ENCODE measurements at regions not wholly inside any gene's neighbourhood (a gene's known extent, or its start where the extent isn't known, plus 50 kb on each side); places are given as distances from the start of the nearest gene placed in this dataset.

DNA sequence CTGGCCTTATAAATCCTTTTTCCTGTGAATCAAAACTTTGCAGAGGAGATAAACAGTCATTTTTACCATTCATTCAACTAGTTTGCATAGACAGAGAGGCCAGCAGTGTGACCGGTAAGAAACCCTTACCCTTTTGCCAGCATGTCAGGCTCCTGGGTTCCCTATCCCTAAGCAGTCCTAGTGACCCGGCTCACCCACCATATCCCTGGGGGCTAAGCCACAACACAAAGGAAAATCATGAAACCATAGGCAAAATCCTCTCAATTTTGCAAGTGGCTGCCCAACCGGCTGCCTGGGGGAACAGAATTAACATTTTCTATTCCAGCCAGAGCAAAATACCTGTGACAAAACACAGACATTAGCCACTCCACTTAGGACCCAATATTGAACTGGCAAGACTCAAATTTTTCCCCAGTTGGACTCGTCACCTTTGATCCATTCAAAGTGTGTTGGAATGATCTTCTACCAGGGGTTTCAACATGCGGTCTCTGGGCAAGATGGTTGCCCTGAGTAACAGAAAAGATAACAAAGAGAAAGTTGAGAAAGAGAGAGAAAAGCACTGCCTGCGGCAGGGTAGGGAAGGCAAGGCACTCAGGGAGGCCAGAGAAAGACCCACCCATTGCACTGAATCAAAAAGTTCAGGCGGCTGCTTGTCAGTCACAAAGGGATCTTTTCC, 174.8 kb upstream of the NAMPT start:
- Histone ChIP-seq H3K4me1 (ENCODE audit: low read depth) (no peaks in the 10 kb centered on the region), H3K4me3 (no peak overlapping the region), H3K9me3 (no peaks in the 10 kb centered on the region), H3K36me3 (ENCODE audit: low read depth) (no peaks in the 10 kb centered on the region)
- TF ChIP-seq, protein P1, sequence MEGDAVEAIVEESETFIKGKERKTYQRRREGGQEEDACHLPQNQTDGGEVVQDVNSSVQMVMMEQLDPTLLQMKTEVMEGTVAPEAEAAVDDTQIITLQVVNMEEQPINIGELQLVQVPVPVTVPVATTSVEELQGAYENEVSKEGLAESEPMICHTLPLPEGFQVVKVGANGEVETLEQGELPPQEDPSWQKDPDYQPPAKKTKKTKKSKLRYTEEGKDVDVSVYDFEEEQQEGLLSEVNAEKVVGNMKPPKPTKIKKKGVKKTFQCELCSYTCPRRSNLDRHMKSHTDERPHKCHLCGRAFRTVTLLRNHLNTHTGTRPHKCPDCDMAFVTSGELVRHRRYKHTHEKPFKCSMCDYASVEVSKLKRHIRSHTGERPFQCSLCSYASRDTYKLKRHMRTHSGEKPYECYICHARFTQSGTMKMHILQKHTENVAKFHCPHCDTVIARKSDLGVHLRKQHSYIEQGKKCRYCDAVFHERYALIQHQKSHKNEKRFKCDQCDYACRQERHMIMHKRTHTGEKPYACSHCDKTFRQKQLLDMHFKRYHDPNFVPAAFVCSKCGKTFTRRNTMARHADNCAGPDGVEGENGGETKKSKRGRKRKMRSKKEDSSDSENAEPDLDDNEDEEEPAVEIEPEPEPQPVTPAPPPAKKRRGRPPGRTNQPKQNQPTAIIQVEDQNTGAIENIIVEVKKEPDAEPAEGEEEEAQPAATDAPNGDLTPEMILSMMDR (IDR thresholded peaks at IDR 0.05), result no peak
- ATAC-seq (no peak), DNase-seq (no peak)
- intact Hi-C loops (cut with DNase I, micrococcal nuclease), result loop anchor here in 1 of 2 donors (5.0 kb wide), 1 partner anchor 282 kb away; no protein-coding TSS in a partner anchor

DNA sequence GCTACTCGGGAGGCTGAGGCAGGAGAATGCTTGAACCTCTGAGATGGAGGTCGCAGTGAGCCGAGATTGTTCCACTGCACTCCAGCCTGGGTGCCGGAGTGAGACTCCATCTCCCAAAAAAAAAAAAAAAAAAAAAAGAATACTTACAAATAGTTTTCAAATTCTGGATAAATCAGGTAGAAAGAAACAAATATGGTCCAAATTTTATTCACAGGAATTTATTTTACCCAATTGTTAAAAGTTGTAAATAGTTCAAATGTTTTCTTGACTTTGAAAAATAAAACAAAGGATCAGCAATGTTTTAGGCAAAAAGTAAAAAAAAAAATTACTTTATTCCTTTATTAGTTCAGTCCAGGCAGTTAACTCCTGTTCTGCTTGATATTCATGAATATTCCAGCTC, 172.9 kb upstream of the NAMPT start:
- intact Hi-C loops (cut with DNase I, micrococcal nuclease), result no loop called here
- TF ChIP-seq, protein P1 (IDR thresholded peaks at IDR 0.05), result no peak

DNA sequence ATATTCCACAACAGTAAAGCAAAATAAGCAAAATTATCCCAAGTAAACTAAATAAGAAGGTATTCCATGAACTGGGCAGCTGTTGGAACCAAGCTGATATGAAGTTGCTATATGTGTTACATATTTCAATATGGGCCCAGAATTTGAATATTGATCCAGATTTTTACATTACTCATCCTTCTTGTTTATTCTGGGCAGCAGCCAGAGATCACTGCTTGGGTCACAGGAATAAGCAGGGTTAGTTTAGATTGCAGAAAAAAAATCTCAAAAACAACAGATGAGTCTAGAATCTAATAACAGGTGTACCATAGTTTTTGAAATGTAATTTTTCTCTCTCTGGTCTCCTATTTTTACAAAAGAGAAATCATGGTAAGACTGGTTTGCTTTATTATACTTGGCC, 171.5 kb upstream of the NAMPT start:
- Histone ChIP-seq H3K4me1 (ENCODE audit: low read depth) (no peaks in the 10 kb centered on the region), H3K9me3 (peaks cover 8% of the 10 kb centered on the region), H3K36me3 (ENCODE audit: low read depth) (no peaks in the 10 kb centered on the region), H3K4me3 (no peak overlapping the region)
- ATAC-seq (no peak), DNase-seq (no peak)
- intact Hi-C loops (cut with DNase I, micrococcal nuclease), result no loop called here
- TF ChIP-seq, protein P1 (IDR thresholded peaks at IDR 0.05), result no peak

More for the DNA sequence above, 172.9 kb upstream of the NAMPT start:
- Histone ChIP-seq H3K9me3 (peaks cover 2% of the 10 kb centered on the region), H3K36me3 (ENCODE audit: low read depth) (no peaks in the 10 kb centered on the region), H3K4me3 (no peak overlapping the region), H3K4me1 (ENCODE audit: low read depth) (no peaks in the 10 kb centered on the region)
- ATAC-seq, result no peak
- DNase-seq, result no peak

DNA sequence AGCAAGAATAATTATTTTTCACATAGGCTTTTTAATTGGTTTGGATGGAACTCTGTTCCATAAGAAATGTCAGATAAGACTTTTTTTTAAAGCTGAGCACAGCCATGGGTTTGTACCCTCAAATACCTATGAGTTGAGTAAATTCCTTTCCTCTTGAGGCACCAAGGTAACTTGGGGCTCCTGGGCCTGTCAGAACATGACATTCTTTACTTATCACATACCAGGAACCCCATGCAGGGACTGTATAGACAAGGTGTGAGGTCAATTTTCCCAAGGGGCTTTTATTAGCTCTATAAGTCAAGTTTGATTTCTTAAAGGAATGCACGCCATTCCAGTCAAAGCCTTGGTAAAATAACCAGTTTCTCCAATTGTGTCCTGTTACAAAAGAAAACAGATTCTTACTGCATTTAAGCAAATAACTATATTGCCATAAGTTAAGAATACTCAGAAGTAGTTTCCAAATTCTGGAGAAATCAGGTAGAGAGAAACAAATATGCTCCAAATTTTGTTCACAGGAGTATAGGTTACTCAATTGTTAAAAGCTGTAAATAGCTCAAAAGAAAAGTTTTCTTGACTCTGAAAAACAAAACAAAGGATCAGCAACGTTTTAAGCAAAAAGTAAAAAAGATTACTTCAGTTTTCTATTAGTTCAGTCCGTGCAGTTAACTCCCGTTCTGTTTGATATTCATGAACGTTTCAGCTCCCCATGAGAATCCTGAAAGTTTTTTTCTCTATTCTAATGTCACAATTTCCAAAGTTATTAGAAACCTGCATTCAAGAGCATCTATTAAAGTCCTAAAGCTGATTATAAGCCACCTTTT, 167.5 kb upstream of the NAMPT start:
- DNase-seq (no peak), ATAC-seq (no peak)
- Histone ChIP-seq H3K4me3 (no peak overlapping the region), H3K4me1 (ENCODE audit: low read depth) (no peaks in the 10 kb centered on the region), H3K36me3 (ENCODE audit: low read depth) (no peaks in the 10 kb centered on the region), H3K9me3 (peaks cover 8% of the 10 kb centered on the region)
- intact Hi-C loops (cut with DNase I, micrococcal nuclease), result no loop called here
- TF ChIP-seq, protein P1 (IDR thresholded peaks at IDR 0.05), result no peak

DNA sequence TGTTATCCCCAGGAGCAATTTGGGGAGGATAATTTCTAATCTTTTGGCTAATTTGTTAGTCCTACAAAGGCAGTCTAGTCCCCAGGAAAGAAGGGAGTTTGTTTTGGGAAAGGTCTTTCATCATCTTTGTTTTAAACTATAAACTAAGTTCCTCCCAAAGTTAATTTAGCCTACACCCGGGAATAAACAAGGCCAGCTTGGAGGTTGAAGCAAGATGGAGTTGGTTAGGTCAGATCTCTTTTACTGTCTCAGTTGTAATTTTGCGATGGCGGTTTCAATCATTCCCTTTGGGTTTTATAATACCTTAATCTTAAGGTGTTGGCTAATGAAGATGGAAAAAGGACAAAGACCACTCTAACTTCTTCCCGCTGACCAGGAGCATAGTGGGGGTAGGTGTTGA, 166.4 kb upstream of the NAMPT start:
- TF ChIP-seq, protein P1 (IDR thresholded peaks at IDR 0.05), result no peak
- Histone ChIP-seq H3K4me3 (no peak overlapping the region), H3K36me3 (ENCODE audit: low read depth) (no peaks in the 10 kb centered on the region), H3K4me1 (ENCODE audit: low read depth) (no peaks in the 10 kb centered on the region), H3K9me3 (peaks cover 8% of the 10 kb centered on the region)
- DNase-seq (no peak), ATAC-seq (no peak)
- intact Hi-C loops (cut with DNase I, micrococcal nuclease), result no loop called here
